Liver (tissue), 8 donors: ENCODE measurements at regions not wholly inside any gene's neighbourhood (a gene's known extent, or its start where the extent isn't known, plus 50 kb on each side); places are given as distances from the start of the nearest gene placed in this dataset.

Source experiments
- DNase-seq: peaks from one replicate; pipeline ENCODE4 v3.0.0-alpha.2; 2017; ENCODE audit warnings: low spot score
- H3K27ac ChIP-seq, 2 donors: one replicate each; pipeline ENCODE4 v1.7.0; 2013; ENCODE audit warnings: inconsistent platforms in 2 of 2, low read length in 2 of 2, control low read depth in 1 of 2, low read depth in 1 of 2, mild to moderate bottlenecking in 1 of 2
- H3K27me3 ChIP-seq, 4 donors: one replicate each; pipeline versions ENCODE4 v1.6.1 to v1.7.0; 2013; ENCODE audit warnings: low read length in 3 of 4, inconsistent platforms in 1 of 4, mild to moderate bottlenecking in 1 of 4, moderate library complexity in 1 of 4; ENCODE audit not compliant: control insufficient read depth in 4 of 4, insufficient read depth in 4 of 4
- H3K36me3 ChIP-seq, 4 donors: one replicate each; pipeline versions ENCODE4 v1.6.1 to v1.7.0; 2013; ENCODE audit warnings: low read length in 3 of 4, mild to moderate bottlenecking in 3 of 4, low read depth in 1 of 4, moderate library complexity in 1 of 4; ENCODE audit not compliant: control insufficient read depth in 4 of 4, insufficient read depth in 3 of 4
- H3K4me1 ChIP-seq, 4 donors: one replicate each; pipeline versions ENCODE4 v1.6.1 to v1.7.0; 2013; ENCODE audit warnings: low read length in 3 of 4, mild to moderate bottlenecking in 3 of 4, moderate library complexity in 1 of 4; ENCODE audit not compliant: control insufficient read depth in 4 of 4, insufficient read depth in 4 of 4
- H3K4me3 ChIP-seq, 3 donors: one replicate each; pipeline versions ENCODE4 v1.6.1 to v1.7.0; 2013; ENCODE audit warnings: low read length in 3 of 3, control low read depth in 1 of 3, low read depth in 1 of 3, mild to moderate bottlenecking in 1 of 3
- H3K9ac ChIP-seq, 2 donors: one replicate each; pipeline ENCODE4 v1.7.0; 2013; ENCODE audit warnings: low read length in 2 of 2, mild to moderate bottlenecking in 2 of 2, moderate library complexity in 2 of 2, control low read depth in 1 of 2, low read depth in 1 of 2
- H3K9me3 ChIP-seq, 4 donors: one replicate each; pipeline versions ENCODE4 v1.6.1 to v1.7.0; 2013; ENCODE audit warnings: low read length in 3 of 4; ENCODE audit not compliant: control insufficient read depth in 4 of 4
- ATF3 ChIP-seq: IDR thresholded peaks from 2 replicates; pipeline ENCODE4 v1.6.1; 2016; ENCODE audit warnings: antibody characterized with exemption
- EGR1 ChIP-seq, 2 donors: IDR thresholded peaks; 2 replicates each; pipeline ENCODE4 v1.6.1; 2016 to 2018; ENCODE audit warnings: antibody characterized with exemption in 2 of 2, low read depth in 2 of 2
- FOXA1 ChIP-seq: IDR thresholded peaks from 2 replicates; pipeline ENCODE4 v1.6.1; 2016; ENCODE audit warnings: antibody characterized with exemption
- GABPA ChIP-seq, 2 donors: IDR thresholded peaks in 1 of 2; conservative IDR thresholded peaks in 1 of 2; 2 replicates each; pipeline ENCODE4 v1.6.1; 2016; ENCODE audit warnings: antibody characterized with exemption in 2 of 2, mild to moderate bottlenecking in 1 of 2, moderate library complexity in 1 of 2
- HNF4A ChIP-seq, 2 donors: conservative IDR thresholded peaks; 2 replicates each; pipeline ENCODE4 v1.6.1; 2016; ENCODE audit warnings: antibody characterized with exemption in 2 of 2, mild to moderate bottlenecking in 2 of 2
- HNF4G ChIP-seq: IDR thresholded peaks from 2 replicates; pipeline ENCODE4 v1.6.1; 2016; ENCODE audit warnings: antibody characterized with exemption
- JUND ChIP-seq, 2 donors: IDR thresholded peaks; 2 replicates each; pipeline ENCODE4 v1.6.1; 2016; ENCODE audit warnings: antibody characterized with exemption in 2 of 2
- NR2F2 ChIP-seq: IDR thresholded peaks from 2 replicates; pipeline ENCODE4 v1.6.1; 2016; ENCODE audit warnings: antibody characterized with exemption
- RAD21 ChIP-seq, 2 donors: IDR thresholded peaks; 2 replicates each; pipeline ENCODE4 v1.6.1; 2016; ENCODE audit warnings: antibody characterized with exemption in 2 of 2, mild to moderate bottlenecking in 2 of 2
- REST ChIP-seq: IDR thresholded peaks from 2 replicates; pipeline ENCODE4 v1.6.1; 2016; ENCODE audit warnings: antibody characterized with exemption, mild to moderate bottlenecking
- RXRA ChIP-seq, 2 donors: IDR thresholded peaks; 2 replicates each; pipeline ENCODE4 v1.6.1; 2017 to 2018; ENCODE audit warnings: antibody characterized with exemption in 2 of 2, mild to moderate bottlenecking in 1 of 2
- SP1 ChIP-seq: IDR thresholded peaks from 2 replicates; pipeline ENCODE4 v1.6.1; 2018; ENCODE audit warnings: antibody characterized with exemption, mild to moderate bottlenecking
- TAF1 ChIP-seq: conservative IDR thresholded peaks from 2 replicates; pipeline ENCODE4 v1.6.1; 2016; ENCODE audit warnings: antibody characterized with exemption, mild to moderate bottlenecking
- YY1 ChIP-seq: IDR thresholded peaks from 2 replicates; pipeline ENCODE4 v1.6.1; 2016; ENCODE audit warnings: antibody characterized with exemption, mild to moderate bottlenecking
- ZBTB33 ChIP-seq: IDR thresholded peaks from 2 replicates; pipeline ENCODE4 v1.6.1; 2016; ENCODE audit warnings: antibody characterized with exemption
- WGBS: extraction: QIAGEN DNeasy Blood & Tissue Kit; methylation state at CpG from one replicate; pipeline ENCODE4 v1.1.7; 2013; 5-methylcytosine and 5-hydroxymethylcytosine counted together
- TF ChIP-seq, protein P1 (sequence below): fragments of 150-350 bp; IDR thresholded peaks from 2 replicates; pipeline ENCODE4 v1.5.1; 2017; ENCODE audit warnings: improper control_type of control experiment, low read depth, low read length; ENCODE audit not compliant: missing input control
- TF ChIP-seq, protein P2 (sequence below): IDR thresholded peaks from 2 replicates; pipeline ENCODE4 v1.6.1; 2016; ENCODE audit warnings: antibody characterized with exemption
- donor health status: healthy.
- donor health status: healthy.
- donor health status: healthy.
- donor health status: healthy.
- donor health status: healthy.

GRCh38 chr12:41983394-41983793 is 161.3 kb downstream of the GXYLT1 start (continued):
- TF ChIP-seq EGR1 (IDR thresholded peaks at IDR 0.05; ENCODE audit: low read depth in 2 of 2): no peak
- TF ChIP-seq ATF3: no peak
- TF ChIP-seq ZBTB33: no peak
- no peak for TF ChIP-seq HNF4G
- no peak for TF ChIP-seq FOXA1

DNA sequence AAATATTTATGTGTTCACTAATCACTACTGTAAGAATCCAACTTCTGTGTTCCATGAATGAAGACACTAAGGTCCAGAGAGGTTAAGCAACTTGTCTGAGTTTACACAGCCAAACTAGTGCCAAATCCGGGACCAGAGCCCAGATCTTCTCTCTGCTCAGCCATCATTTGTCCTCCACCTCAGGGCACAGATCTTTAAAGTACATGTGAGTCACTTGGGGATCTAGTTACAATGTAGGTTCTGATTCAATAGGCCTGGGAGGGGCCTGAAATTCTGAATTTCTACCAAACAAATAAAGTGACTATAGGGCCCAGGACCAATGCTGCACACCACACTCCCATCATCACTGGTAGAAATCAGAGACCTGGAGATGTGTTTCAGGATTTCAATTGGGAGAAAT is 162.9 kb downstream of the GXYLT1 start:
- H3K36me3 ChIP-seq: no peaks in the 10 kb centered on the region
- H3K27me3 ChIP-seq: peaks cover 0 to 2% (median 0%) of the 10 kb centered on the region in 4 donors
- no peaks in the 10 kb centered on the region for H3K4me1 ChIP-seq
- no peak overlapping the region for H3K27ac ChIP-seq
- H3K9ac ChIP-seq: no peak overlapping the region
- 68% methylated on average over 1 of the region's 1 CpG for WGBS
- no peak overlapping the region for H3K4me3 ChIP-seq
- no peak for DNase-seq
- TF ChIP-seq SP1 (no peak), GABPA (IDR thresholded peaks at IDR 0.05 in 1 of 2, conservative IDR thresholded peaks at IDR 0.05 in 1 of 2) (no peak)
- no peaks in the 10 kb centered on the region for H3K9me3 ChIP-seq

- Histone ChIP-seq H3K36me3 (no peaks in the 10 kb centered on the region), H3K4me1 (no peaks in the 10 kb centered on the region), H3K9ac (no peak overlapping the region), H3K27me3 (peaks cover 0 to 2% (median 0%) of the 10 kb centered on the region in 4 donors), H3K9me3 (no peaks in the 10 kb centered on the region), H3K27ac (no peak overlapping the region), H3K4me3 (no peak overlapping the region)
- TF ChIP-seq RAD21 (IDR thresholded peaks at IDR 0.05) (no peak), SP1 (no peak), YY1 (no peak), RXRA (IDR thresholded peaks at IDR 0.05) (no peak), ZBTB33 (no peak), EGR1 (IDR thresholded peaks at IDR 0.05; ENCODE audit: low read depth in 2 of 2) (no peak), TAF1 (no peak), HNF4A (conservative IDR thresholded peaks at IDR 0.05) (no peak), HNF4G (no peak), REST (no peak), JUND (IDR thresholded peaks at IDR 0.05) (no peak), GABPA (IDR thresholded peaks at IDR 0.05 in 1 of 2, conservative IDR thresholded peaks at IDR 0.05 in 1 of 2) (no peak), NR2F2 (no peak), FOXA1 (no peak), ATF3 (no peak)
- TF ChIP-seq, protein P1, sequence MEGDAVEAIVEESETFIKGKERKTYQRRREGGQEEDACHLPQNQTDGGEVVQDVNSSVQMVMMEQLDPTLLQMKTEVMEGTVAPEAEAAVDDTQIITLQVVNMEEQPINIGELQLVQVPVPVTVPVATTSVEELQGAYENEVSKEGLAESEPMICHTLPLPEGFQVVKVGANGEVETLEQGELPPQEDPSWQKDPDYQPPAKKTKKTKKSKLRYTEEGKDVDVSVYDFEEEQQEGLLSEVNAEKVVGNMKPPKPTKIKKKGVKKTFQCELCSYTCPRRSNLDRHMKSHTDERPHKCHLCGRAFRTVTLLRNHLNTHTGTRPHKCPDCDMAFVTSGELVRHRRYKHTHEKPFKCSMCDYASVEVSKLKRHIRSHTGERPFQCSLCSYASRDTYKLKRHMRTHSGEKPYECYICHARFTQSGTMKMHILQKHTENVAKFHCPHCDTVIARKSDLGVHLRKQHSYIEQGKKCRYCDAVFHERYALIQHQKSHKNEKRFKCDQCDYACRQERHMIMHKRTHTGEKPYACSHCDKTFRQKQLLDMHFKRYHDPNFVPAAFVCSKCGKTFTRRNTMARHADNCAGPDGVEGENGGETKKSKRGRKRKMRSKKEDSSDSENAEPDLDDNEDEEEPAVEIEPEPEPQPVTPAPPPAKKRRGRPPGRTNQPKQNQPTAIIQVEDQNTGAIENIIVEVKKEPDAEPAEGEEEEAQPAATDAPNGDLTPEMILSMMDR: no peak
- TF ChIP-seq, protein P2, sequence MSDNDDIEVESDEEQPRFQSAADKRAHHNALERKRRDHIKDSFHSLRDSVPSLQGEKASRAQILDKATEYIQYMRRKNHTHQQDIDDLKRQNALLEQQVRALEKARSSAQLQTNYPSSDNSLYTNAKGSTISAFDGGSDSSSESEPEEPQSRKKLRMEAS: no peak
- no peak for DNase-seq
- 68% methylated on average over 2 of the region's 2 CpGs for WGBS
These were observed 163.7 kb downstream of the GXYLT1 start for GRCh38 chr12:41981013-41981412.
